RKO (cell line): ENCODE measurements at regions not wholly inside any gene's neighbourhood (a gene's known extent, or its start where the extent isn't known, plus 50 kb on each side); places are given as distances from the start of the nearest gene placed in this dataset.

Source experiments
- DNase-seq: peaks from one replicate; pipeline ENCODE4 v3.0.0-alpha.2; 2016; ENCODE audit warnings: low spot score

GRCh38 chr12:98146487-98146886 is 368.9 kb upstream of the TMPO start:
- DNase-seq = no peak

- no peak for DNase-seq
These were observed 366.1 kb upstream of the TMPO start for GRCh38 chr12:98149270-98149669.

GRCh38 chr12:98149691-98150210 is 365.6 kb upstream of the TMPO start:
- DNase-seq = no peak

DNA sequence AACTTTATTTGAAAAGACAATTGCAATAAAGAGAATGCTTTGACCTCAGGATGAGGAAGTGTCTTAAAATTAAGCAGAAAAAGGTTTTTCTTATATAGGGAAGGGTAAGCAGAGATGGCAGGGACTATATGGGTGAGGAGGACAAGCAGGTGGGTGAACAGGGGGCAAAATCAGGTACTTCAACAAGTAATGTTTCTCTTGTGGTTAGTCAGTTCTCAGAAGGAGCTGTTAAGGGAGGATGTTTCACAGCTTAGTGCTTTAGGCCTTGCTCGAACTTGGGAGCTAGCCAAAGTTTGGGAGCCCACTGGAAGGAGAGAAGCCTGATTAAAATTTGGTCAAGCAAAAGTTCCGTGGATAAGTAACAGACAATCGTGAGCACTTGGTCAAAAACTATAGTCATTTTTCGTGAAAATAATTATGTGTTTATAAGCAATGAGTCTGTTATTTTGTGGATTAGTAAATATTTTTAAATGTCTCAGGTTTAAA is 364.2 kb upstream of the TMPO start:
- DNase-seq = no peak

DNA sequence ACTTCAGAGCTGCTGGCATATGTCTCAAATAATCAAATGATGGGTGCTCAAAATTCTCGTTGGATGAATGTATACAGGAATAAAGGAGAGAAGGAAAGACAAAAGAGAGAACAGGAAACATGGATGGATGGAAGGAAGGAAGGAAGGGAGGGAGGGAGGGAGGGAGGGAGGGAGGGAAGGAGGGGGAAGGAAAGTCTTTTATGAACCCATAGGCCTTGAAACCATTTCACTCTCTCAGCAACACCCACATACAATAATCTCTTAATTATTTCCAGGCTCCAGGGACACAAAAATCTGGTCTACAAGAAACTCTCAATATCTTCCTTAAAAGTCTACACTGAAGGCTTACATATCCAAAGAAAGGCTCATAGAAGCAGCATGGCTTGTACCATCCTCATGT is 363.4 kb upstream of the TMPO start:
- DNase-seq = no peak

GRCh38 chr12:98154850-98155249 is 360.5 kb upstream of the TMPO start:
- DNase-seq = peak; percentile 40

- no peak for DNase-seq
These were observed 358.7 kb upstream of the TMPO start for GRCh38 chr12:98156697-98157096.

DNA sequence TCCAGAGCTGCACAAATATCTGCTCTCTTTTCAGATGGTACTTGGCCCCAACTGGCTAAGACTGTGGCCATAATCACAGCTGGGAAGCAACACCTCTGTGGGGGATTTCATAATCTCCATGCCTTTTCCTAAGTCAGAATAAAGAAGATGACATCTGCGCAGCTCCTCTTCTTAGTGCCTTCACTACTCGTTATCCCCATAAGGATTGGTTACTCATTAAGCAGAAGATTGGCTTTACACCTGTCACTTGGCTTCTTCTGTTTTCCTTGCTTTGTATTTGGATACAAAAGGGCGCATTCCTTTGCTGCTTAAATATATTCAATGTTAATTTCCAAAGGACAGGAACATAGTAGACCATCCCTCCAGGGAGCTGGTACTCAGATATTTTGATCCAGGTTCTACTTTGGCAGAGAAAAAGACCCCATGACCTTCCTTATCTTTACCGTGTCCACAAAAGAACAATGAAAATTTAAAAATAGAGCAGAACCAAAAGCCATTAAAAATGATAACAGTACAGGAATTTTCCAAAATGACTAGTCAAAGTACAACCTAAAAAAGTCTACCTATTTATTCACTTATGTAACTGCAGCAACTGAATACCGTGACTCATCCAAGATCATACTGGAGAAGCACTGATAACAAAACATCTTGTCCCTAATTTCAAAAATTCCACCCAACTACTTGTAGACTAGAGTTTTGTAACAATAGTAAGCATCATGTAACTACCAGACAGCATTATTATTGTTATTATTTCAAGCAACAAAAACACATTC is 352.3 kb upstream of the TMPO start:
- no peak for DNase-seq

DNA sequence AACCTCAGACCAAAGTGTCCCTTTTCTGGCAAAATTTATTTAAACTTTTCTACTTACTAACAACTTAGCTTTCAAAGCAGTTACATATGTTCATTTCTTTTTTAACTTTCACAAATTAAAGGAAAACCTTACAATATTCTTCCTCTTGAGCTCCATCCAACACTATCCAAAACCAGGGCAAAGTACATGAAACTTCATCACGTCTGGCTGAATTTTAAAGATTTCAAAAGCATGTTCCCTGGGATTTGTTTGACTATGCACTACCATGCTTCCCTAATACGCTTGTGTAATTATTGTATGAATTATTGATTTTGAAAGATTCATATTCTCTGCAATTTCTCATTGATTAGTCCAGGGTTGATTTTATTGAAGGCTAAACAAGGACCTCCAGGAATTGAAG is 343.1 kb upstream of the TMPO start:
- no peak for DNase-seq

DNA sequence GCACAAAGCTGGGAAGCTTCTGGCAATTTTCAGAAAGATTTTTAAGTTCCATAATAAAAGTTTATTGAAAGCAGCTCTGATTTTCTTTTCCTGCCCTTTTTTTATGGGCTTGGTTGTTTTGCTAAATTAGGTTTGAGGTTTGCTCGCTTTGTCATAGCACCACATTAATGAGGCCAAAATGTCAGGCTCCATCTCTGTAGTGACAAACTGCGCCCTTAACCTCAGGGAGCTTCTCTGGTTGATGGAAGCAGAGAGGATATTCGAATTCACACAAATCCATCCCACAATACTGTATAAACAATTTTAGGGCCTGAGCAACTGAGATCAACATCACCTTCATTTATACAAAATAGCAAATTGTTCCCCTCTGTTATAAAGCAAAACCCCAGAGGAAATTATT is 342.6 kb upstream of the TMPO start:
- no peak for DNase-seq

- DNase-seq = no peak
These were observed 341.5 kb upstream of the TMPO start for GRCh38 chr12:98173773-98174427.

GRCh38 chr12:98174428-98174809 is 341.0 kb upstream of the TMPO start:
- no peak for DNase-seq

DNA sequence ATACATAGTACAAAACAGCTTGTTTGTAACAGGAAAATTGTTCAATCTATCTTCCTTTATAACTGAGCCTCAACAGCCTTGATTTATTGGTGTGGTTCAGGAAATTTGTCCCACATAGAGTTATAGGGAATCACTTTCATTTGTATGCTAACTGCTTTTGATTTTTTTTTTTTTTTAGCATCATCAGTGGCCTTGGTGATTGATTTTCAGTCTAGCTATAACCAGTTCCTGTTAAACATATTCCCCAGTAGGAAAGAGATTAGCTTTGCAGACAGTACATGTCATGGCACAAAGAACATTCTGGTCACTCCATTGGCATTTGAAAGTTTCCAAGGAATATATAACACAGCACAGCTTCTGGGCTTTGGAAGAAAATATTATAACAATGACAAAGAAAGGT is 337.3 kb upstream of the TMPO start:
- no peak for DNase-seq

DNA sequence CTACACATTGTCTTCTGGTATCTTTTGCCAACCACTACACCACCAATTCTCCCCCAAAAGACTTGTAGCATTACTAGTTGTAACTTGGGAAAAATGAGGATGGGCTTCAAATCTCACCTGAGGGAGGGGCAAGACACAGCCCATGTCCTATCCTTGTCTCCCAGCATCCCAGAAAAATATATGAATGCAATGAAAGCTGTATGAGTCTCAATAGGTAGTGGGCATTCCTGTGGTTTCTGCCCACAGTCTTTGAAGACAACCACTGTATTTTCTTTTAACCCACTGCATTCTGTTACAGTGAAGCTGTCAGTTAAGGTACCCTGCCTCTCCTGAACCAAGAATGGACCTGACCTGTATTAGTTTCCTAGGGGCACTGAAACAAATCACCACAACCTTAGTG is 336.2 kb upstream of the TMPO start:
- DNase-seq = no peak

DNA sequence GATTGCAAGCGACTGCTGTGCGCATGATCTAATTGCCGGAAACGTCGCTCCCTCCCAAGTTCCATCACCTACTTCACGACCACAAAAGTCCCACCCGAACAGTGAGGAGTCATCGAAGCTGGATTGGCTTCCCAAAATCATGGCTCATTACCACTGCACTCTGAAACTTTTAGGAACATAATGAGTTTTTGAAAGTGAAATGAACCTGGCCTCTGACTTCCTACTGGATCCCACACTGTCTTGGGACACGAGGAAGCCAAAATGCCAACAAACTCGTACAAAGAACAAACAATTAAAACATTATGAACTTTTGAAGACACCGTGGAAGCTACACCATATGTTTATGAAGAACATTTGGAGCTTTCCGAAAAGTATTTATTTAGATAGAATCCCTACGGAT is 334.8 kb upstream of the TMPO start:
- DNase-seq = no peak

GRCh38 chr12:98182821-98183220 is 332.6 kb upstream of the TMPO start:
- no peak for DNase-seq

DNA sequence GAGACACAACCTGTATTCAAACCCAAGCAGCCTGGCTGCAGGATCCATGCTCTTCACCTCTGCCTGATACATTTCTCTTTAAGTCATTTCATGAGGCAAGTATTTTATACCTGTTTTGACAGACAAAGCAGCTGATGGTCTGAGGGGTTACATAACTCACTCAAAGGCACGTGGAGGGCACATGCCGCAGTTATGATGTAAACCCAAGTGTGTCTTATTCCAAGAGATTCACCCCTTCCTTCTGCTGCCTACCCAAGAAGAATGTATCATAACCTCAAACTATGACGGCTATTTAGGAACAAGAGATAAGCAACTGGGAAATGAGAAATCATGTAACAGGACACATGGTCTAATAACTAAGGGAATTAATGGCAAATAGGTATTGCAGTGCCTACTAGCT is 329.8 kb upstream of the TMPO start:
- no peak for DNase-seq

DNA sequence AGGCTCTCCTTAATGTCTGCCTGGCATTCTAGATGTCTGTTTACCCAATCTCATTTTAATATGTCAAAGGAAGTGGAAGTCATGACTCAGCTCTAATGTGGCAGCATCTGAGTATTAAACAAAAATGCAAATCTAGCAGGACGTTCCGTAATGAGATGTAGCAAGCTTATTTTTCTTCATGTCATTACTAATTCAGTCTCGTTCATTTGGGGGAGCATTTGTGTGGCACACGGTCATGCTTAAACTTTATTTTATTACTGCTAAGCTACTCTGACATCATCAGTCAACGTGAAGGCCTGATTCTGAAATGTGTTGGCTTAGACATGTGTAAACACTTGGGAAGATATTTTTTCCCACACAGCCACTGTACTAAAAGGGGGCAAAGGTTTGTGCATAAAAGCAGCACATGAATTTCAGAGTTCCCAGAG is 326.7 kb upstream of the TMPO start:
- no peak for DNase-seq

DNA sequence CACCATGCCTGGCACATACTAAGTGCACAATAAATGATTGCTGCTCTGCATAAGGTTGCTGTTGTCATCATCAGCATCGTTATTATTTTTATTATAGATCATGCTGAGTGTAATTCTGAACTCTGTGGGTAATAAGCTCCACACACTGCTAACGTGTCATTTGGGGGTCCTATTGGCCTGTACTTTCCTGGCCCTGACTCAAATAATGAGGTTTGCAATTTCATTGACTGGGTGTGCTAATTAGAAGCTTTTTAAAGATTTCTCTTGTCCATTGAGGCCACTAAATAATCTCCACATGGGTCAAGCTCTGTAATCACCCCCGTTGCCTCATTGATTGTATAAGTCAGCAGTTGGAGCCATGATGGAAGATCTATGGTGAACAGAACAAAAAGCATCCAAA is 320.8 kb upstream of the TMPO start:
- DNase-seq = no peak

GRCh38 chr12:98198261-98198982 is 317.0 kb upstream of the TMPO start:
- no peak for DNase-seq

DNA sequence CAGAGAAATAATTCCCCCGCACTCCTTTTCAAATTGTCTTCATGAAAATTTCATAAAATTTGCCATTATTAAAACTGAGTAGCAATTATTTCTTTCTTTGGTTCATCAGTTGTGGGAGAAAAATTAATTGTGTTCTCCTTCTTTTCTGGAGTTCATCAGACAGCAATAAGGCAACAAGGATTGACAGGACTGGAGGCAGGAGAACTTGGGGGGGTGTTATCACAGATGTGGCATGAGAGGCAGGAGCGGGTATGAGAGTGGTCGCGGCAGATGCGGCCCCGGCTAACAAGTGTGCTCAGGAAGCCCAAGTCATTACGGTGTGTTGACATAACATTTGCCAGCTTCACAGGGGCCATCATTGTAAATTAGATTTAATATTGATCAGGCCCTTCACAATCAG is 306.6 kb upstream of the TMPO start:
- DNase-seq = no peak

DNA sequence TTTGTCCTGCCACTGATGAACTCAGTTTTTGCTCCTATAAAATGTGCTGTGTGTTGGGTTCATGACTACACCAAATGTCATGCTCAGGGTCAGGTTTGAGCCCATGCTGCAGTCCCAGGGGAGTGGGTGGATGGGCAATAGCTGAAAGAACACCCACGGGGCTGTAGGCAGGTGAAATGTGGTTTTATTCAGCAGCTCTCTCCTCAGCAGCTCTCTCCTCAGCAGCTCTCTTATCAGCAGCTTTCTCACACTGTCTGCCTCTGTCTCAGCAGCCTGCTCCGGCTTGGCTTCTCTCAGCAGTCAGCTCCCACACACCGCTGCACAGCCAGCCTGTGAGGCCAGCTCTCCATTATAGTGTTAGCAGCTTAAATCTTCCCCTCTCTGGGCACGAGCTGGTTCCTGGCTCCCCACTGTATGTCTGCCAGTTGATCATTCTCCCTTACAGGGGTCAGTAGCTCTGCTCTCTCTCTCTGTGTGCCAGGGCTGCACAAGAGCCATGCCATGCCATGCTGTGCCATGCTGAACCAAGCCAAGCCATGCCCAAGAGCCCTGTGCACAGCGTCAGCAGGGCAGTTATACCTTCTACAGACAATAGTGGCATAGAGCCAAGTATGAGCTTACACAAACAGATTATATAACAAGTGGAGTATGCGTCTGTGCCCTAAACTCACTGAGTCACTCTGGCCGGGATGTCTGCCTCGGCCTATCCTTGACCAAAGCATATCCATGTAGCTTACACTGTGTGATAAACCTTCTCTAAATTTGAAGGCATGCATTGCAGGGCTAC is 303.3 kb upstream of the TMPO start:
- DNase-seq = peak; percentile 40
